NCI-H2029 treated with DMSO at 0.1 percent for 48 hours (cell line): ENCODE measurements at regions not wholly inside any gene's neighbourhood (a gene's known extent, or its start where the extent isn't known, plus 50 kb on each side); places are given as distances from the start of the nearest gene placed in this dataset.
"Not testable (repeated sequence)": the region's sequence is repeated elsewhere in the genome, so short reads cannot be mapped to it uniquely, and the experiment has no call there.

Experiments used
- DNase-seq: peaks from one replicate; lab custom pipeline; 2025; lab: John Stamatoyannopoulos, UW

DNA sequence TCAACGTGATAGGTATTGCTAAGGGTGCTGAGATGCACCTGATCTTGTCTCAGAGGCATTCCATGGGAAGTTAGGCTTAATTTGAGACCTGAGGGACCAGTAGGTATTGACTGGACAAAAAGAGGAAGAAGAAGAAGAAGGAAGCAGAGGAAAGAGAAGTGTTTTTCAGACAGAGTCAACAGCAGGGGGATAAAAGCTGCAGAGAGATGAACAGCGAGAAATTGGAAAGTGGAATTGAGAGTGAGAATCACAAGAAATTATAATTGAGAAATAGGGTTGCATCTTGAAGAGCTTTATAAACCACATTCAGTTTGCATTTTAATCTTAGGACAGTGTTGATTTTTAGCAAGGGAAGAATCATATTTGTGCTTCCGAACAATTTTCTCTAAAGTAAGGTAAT, 254.0 kb downstream of the CD83 start:
- no peak for DNase-seq

DNA sequence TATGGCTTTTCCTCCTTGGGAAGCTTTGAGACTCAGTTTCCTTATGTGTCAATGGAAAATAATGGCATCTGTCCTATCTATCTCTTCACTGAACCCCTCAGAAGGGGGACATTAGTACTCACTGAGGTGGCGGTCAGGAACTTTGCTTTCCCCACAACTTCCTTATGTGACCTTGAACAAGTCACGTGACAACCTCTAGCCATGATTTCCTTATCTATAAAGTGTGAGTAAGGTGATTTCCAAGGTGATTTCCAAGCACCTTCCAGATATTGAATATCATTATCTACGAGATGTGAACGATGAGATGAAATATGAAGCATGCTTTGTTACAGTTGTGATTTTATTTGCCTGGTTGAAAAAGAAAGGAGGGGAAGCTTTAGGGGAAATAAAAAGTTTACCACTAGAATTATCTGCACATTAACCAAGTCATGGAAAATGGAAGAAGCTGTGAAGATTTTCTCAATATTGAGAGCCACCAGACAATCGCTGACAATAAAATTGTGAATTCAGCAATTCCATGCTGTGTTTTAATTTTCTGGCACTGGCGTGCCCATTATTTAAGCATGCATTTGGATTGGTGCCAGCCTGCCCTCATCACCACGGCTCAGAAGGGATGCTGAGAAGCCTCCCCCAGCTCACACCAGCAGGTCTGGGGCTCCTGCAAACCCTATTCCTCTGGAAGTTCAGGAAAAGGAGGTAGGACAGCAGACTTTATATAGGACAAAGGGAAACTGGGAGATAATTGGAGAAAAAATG, 255.3 kb downstream of the CD83 start:
- DNase-seq = no peak

DNA sequence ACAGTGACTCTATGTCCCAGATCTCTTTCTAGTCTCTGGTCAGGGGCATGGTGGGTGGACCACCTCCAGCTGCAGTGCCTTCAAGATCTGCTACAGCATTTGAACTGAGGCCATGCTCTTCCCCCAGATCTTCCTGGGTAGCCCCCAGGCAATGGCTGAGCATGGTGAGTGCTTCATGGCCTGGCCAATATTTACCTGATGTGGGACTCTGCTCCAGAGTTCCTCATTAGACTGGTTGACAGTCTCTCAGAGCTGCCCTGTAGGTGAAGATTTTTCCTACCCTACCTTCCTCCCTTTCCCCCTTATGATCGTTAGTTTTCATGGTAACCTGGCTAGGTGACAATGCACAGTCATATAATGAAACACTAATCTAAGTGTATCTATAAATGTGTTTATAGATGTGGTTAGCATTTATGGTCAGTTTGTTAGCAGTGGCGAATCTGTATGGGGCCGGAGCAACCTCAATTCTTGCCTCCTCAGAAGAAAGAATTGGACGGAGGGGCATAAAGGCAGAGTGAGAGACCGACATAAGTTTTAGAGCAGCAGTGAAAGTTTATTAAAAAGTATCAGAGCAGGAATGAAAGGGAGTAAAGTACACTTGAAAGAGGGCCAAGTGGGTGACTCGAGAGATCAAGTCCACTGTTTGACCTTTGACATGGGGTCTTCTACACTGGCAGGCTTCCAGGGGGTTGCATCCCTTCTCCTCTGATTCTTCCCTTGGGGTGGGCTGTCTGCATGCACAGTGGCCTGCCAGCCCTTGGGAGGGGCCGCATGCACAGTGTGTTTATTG, 256.3 kb downstream of the CD83 start:
- no peak for DNase-seq

DNA sequence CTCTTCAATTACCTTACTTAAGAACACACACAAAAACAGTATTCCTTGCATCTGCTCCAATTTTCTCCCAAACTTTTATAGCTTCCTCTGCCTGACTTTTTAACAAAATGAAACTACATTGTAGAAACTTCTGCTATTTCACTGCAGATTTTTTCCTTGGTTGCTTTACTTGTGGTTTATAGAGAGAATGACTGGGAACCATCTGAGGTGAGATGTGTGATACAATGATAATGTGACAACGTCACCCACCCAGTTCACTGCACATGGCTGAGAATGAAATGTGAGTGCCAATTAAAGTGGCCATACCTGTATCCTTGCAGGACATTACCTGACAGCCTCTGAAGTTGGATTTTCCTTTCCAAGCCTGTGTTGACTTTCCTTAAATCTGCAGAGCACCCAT, 258.4 kb downstream of the CD83 start:
- DNase-seq = no peak

DNA sequence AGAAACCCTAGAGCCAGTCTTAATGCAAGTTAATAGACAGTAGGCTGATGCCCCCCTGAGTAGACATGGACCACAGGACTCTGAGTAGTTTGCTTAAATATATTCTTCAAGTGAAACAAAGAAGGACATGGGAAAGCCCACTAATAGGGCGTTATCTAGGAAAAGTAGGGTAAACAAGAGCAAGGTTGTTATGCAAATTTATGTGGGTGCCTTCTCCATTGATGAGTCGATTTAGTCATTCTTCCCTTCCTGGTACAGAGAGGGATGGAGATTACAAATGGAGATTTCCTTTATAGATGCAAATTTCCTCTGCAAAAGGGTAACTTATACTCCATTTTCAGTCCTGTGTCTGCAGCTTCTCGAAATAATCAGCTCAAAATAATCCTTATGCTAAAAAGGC, 262.0 kb downstream of the CD83 start:
- no peak for DNase-seq

DNA sequence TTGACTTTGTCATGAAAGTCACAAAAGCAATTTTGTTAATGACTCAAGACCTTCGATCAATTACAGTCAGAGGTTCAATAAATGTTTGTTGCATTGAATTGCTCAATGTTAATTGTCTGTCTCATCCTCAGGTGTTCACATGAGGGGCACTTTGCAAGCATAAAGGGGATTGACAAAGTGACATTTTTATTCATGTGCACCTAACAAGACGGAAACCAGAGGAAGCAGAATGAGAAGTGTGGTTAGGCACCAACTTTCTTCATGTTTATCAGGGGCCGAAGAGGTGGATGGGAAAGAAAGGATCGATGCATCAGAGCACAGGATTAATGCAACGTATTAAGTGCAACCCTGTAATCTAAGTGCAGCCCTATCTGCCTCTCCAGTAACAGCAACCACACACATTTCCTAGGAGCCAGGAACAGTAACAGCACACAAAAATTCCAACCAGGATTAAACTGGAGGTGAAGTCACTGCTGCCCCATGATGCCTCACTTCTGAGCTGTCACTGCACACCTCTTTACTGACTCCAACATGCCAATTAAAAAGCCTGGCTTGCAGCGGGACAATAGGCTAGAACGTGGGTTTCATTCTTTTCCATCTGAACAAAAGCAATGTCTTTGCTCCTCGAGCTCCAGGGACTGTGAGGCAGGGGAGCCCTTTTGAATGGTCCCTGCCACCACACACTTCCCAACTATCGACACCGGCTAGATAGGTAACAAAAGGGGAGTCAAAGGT, 262.7 kb downstream of the CD83 start:
- no peak for DNase-seq

DNA sequence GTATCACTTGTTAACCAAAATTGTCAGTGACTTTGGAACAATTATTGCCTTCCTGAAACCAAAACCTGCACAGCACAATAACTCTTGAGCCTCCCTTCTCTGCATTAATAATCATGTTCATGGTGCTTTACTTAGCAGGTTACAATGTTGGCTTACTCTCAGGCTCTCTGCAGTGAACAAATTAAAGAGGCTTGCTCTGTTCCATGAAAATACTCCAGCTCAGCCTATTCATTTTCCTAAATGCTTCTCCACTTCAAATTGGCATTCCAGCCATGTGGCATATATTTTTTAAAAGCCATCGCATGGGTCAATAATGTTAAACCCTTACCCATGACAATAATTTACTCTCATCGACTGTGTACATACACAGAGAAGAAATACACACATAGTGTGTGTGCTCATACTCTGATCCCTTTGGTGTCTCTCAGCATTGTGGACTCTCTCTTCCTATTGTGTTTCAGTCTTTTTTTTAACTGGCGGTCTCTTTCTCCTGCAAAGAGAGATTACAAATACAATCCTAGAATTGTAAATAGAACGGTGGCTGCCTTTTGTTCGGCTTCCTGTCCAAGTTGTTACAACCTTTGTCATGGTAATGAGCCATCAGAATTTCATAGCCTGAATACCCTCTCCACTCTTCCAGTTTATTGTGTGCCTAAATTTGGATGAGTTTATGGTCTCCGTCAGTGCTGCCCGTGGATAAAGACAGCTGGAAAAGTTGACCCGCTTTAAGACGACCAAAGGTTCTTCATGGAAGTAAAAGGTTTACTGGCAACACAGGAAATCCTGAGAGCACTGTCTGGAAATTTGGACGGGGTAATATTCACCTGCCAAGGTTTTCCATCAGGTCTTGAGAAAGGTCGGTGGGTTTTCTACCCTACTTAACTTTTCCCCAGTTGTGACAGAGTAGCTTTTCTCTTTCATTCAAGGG, 263.6 kb downstream of the CD83 start:
- DNase-seq = peak; percentile 96

DNA sequence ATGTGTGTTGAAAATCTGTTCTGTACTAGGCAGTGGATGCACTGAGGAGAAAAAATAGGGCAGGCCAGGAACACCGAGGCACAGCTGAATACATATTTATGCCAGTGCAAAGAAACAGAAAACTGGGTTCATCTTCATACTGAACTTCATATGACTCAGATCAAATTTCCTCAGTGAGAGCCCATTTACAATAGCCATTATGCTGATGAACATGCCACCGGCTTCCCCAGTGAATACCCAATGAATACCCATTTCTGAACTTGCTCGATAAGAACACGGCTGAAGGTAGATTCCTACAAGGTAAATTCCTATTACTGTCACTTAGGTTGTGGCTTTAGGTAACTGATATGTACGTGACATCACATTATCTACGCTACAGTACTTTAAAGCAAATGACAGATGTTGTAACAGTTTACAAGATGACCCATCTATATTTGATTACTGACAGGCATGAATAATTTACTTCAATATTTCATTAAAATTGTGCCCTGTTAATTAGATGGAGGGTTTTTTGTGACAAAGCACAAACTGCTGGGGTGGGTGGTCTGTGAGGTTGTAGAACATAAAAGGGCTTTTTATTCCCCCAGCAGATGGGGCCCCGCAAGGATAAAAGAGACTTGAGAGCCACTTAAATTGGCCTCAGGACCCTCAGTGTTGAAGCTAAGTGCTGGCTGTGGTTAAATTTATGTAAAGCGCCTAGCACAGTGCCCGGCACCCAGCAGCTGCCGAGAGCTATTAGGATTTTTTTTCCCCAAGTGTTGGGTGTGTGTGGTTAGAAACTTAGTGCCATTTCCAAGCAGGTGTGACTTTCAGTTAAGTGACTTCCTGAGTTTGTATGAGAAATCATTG, 264.5 kb downstream of the CD83 start:
- no peak for DNase-seq

DNA sequence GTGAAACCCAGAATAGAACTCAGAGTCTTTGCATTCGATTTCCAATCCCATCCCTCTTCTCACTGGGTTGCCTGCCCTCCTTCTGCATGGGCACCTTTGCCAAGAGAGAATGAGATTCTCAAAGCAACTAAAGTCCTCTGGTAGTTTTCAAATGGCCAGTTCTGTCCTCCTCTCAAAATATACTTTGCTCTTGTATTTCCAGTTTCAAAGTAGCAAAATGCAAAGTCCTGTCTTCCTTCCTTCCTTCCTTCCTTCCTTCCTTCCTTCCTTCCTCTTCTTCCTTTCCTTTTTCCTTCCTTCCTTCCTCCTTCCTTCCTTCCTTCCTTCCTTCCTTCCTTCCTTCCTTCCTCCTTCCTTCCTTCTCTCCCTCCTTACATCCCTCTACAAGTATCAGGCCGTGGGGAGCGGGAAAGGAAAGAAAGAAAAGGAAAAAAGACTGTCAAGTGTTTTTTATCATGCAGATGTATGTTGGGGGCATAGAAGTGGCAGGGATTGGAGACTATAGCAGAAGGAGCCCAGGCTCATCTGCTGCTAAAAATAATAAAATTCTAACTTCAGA, 265.2 kb downstream of the CD83 start:
- no peak for DNase-seq

DNA sequence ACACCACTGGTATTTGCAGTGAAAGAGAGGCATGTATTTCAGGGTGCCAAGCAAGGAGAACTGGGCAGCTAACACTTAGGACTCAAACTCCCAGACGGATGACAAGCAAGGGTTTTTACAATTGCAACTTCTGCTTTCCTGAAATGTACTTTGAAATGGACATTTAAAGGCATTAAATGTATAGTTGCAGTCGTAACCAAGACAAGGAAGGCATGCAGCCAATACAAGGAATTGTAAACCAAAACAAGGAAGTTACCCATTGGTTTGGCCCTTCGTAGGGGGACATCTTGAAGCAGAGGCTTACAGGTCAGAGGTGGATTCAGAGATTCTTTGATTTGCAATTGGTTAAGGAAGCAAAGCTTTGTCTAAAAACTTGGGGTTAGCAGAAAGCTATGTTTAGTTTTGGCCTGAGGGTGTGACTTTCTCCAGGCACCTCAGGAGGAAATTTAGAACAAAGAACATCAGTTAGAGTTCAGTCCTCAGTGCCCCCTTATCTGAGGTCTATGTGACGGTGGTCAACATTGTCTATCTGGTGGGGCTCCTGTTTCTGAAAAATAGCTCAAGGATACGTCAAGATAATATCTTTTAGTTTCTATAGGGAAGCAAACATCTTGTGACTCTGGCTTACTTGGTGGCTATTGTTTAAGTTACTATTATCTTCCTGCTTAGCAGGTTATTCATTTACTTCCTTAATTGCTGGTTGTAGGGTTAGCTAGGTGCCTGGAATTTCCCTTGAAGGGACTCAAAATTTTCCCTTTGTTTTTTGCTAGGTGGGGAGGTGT, 266.0 kb downstream of the CD83 start:
- no peak for DNase-seq

DNA sequence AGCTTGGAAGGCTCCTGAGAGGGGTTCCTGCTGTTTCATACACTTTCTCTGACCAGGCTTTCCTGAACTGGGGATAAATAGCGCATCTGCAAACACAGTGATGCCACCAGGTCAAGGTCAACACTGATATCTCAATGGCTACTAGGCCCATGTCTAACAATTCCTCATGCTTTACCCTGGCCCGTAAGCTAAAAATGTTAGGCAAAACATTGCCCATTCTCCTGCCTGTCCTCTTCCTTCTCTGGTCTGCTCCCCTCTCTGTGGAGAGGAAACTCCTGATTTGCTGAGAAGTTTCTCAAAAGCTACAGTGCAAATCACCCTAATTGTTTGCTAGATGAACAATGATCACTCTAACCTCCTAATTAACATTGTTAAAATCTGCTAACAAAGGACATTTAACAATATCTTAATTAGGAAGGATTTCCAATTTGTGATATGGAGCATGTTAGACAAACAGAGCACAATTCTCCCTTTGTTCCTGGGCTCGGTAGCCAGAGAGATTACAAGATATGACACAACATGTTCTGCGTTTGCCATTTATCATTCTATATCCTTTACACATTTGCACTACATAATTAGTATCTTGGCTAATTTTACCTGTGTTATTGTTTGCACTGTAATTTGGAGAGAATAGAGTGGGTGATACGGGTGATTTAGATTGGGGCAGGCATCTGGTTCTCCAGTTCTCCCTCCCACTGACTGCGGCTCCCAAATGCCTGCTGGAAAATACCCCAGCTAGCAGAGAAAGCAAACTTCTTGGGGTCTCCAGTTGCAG, 266.8 kb downstream of the CD83 start:
- peak; percentile 44 for DNase-seq

DNA sequence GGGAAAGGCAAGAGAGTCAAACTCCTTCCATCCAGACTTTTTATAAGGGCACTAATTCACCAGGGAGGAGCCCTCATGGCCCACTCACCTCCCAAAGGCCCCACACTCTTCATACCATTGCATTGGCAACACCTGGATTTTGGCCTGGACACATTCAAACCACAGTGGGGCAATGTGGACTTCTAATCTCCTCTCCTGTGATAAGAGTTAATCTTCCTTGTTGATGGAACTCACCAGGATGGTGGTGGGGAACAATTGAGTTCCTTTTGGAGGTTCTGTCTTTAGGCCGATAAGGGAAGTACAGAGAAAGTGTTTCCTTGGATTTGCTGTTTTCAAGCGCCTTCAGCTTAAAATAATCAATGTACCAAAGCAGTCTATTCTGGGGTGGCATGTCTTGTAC, 268.7 kb downstream of the CD83 start:
- DNase-seq = no peak

DNA sequence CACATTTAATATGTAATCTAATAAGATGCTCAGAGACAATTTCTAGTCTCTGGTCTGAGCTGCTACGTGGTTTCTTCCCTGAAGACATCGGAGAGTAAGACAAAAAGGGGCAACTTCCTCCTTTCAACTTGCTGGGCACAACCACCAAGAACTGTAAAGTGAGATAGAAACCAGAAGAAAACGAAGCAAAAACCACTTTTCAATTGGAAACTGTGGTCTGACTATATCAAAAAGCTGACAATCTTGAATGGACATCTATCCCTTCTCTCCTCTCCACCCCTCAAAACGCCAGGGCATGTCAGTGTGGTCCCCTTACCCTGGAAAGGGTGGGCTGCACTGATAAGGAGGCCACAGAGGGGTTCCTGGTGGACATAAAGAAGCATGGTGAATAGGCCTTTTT, 269.1 kb downstream of the CD83 start:
- no peak for DNase-seq

DNA sequence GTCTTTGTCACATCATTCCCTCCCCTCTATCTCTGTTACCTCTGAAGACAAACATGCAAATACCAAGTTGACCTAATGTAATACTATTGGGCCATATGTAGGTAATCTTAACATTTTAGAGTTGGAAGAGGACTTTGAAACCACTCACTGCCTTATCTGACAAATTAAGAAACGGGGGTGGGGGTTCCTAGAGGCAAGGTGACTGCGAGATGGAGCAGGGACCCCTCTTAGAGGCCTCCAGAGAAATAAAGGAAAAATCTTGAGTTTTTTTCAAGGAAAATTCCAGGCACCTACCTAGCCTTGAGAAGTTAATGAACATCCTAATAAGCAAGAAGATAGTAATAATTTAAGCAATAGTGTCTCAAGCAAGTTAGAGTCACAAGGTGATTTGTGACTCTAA, 270.8 kb downstream of the CD83 start:
- no peak for DNase-seq

DNA sequence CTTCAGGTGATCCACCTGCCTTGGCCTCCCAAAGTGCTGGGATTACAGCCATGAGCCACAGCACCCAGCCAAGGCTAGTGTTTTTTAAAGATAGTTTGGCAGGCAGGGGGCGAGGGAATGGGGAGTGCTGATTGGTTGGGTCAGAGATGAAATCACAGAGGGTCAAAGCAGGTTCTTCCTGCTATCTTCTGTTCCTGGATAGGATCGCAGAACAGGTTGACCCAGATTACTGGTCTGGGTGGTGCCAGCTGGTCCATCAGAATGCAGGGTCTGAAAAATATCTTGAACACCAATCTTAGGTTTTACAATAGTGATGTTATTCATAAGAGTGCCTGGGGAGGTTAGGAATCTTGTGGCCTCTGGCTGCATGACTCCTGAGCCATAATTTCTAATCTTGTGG, 272.2 kb downstream of the CD83 start:
- DNase-seq = not testable (repeated sequence)

DNA sequence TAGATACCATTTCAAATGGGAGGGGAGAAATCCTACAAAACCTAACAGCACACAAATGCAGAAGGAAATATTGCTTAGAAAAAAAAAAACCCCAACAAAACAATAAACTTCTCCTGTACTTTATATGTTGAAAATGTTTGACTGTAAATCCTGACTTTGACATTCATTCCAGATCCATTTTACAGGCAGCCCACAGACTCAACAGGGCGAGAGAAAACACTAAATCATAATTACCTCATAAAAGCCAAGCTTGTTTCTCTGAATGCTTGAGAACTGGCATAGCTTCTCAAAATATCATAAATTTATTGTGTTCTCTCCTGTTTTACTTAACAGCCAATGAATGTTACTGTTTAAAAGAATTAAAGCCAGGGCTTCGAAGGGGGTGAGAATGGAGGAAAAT, 273.2 kb downstream of the CD83 start:
- no peak for DNase-seq

DNA sequence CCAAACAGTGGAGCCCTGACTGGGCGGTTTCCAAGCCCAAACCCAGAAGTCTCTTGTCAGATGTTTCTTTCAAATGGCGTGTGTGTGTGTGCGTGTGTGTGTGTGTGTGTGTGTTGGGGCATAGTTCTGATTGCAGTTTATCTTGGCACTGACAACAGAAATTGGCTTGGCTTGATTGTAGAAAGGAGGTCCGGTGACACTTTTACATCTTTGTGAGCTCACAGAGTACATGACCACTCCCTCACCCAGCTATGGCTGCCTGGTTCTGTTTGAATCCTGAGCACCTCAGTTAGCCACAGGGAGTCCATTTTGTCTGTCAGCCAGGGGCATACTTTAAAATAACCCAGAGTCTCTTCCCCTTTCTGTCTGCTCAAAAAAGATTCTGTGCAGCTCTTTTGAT, 276.3 kb downstream of the CD83 start:
- no peak for DNase-seq

DNA sequence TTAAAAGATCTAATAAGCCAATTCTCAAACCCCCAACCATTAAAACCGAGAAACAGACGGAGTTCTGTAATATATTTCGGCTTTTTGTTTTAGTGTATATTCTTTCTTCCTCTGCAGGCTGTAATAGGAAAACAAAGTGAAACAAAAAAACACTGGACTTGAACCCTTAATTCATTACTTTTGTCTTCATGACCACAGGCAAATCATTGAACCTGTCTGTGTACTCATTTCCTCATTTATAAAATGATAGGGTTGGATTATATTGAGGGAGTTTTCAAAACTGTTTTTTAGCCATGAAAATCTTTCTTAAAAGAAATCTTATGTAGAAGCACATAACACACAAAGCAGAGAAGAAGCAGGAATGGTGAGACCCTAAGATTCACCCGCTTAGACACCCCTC, 278.8 kb downstream of the CD83 start:
- no peak for DNase-seq
